ENCODE measurements at regions not wholly inside any gene's neighbourhood (a gene's known extent, or its start where the extent isn't known, plus 50 kb on each side); places are given as distances from the start of the nearest gene placed in this dataset.

GRCh38 chr2:107278672-107279071 lies 392.7 kb upstream of the ST6GAL2 start:
- no peak overlapping the region for H3K4me3 ChIP-seq (ENCODE audit: low read length)
- DNase-seq (ENCODE audit: low read depth) = no peak
- H3K9me3 ChIP-seq (ENCODE audit: control insufficient read depth, low read length) = no peaks in the 10 kb centered on the region
- H3K36me3 ChIP-seq (ENCODE audit: control insufficient read depth, insufficient read depth, low read length, severe bottlenecking) = no peaks in the 10 kb centered on the region
- H3K9ac ChIP-seq (ENCODE audit: low read length) = no peak overlapping the region
- no peaks in the 10 kb centered on the region for H3K27me3 ChIP-seq (replicated peaks; ENCODE audit: control insufficient read depth, insufficient read depth, low read length)
- peaks cover 20% of the 10 kb centered on the region for H3K4me1 ChIP-seq (ENCODE audit: control insufficient read depth, insufficient read depth, low read length)

GRCh38 chr2:107281637-107282036 lies 395.7 kb upstream of the ST6GAL2 start:
- Histone ChIP-seq H3K4me1 (ENCODE audit: control insufficient read depth, insufficient read depth, low read length) (peaks cover 27% of the 10 kb centered on the region), H3K4me3 (ENCODE audit: low read length) (no peak overlapping the region), H3K27me3 (replicated peaks; ENCODE audit: control insufficient read depth, insufficient read depth, low read length) (no peaks in the 10 kb centered on the region), H3K9ac (ENCODE audit: low read length) (no peak overlapping the region), H3K36me3 (ENCODE audit: control insufficient read depth, insufficient read depth, low read length, severe bottlenecking) (no peaks in the 10 kb centered on the region), H3K9me3 (ENCODE audit: control insufficient read depth, low read length) (no peaks in the 10 kb centered on the region)
- DNase-seq (ENCODE audit: low read depth) = no peak

GRCh38 chr2:107282135-107282534 lies 396.2 kb upstream of the ST6GAL2 start:
- no peaks in the 10 kb centered on the region for H3K9me3 ChIP-seq (ENCODE audit: control insufficient read depth, low read length)
- H3K36me3 ChIP-seq (ENCODE audit: control insufficient read depth, insufficient read depth, low read length, severe bottlenecking) = no peaks in the 10 kb centered on the region
- no peak overlapping the region for H3K4me3 ChIP-seq (ENCODE audit: low read length)
- no peaks in the 10 kb centered on the region for H3K27me3 ChIP-seq (replicated peaks; ENCODE audit: control insufficient read depth, insufficient read depth, low read length)
- DNase-seq (ENCODE audit: low read depth) = no peak
- H3K9ac ChIP-seq (ENCODE audit: low read length) = no peak overlapping the region
- H3K4me1 ChIP-seq (ENCODE audit: control insufficient read depth, insufficient read depth, low read length) = peaks cover 27% of the 10 kb centered on the region

GRCh38 chr2:107285621-107286299 lies 399.8 kb upstream of the ST6GAL2 start:
- H3K4me3 ChIP-seq (ENCODE audit: low read length) = no peak overlapping the region
- no peaks in the 10 kb centered on the region for H3K36me3 ChIP-seq (ENCODE audit: control insufficient read depth, insufficient read depth, low read length, severe bottlenecking)
- peaks cover 7% of the 10 kb centered on the region for H3K27me3 ChIP-seq (replicated peaks; ENCODE audit: control insufficient read depth, insufficient read depth, low read length)
- no peaks in the 10 kb centered on the region for H3K9me3 ChIP-seq (ENCODE audit: control insufficient read depth, low read length)
- H3K4me1 ChIP-seq (ENCODE audit: control insufficient read depth, insufficient read depth, low read length) = peaks cover 27% of the 10 kb centered on the region
- no peak for DNase-seq (ENCODE audit: low read depth)
- H3K9ac ChIP-seq (ENCODE audit: low read length) = no peak overlapping the region

- H3K9ac ChIP-seq (ENCODE audit: low read length) = no peak overlapping the region
- no peak overlapping the region for H3K4me3 ChIP-seq (ENCODE audit: low read length)
Observed at GRCh38 chr2:107290041-107290440, 404.1 kb upstream of the ST6GAL2 start.

GRCh38 chr2:107303964-107304363 lies 418.0 kb upstream of the ST6GAL2 start:
- Histone ChIP-seq H3K9ac (ENCODE audit: low read length) (no peak overlapping the region), H3K4me1 (ENCODE audit: control insufficient read depth, insufficient read depth, low read length) (no peaks in the 10 kb centered on the region), H3K36me3 (ENCODE audit: control insufficient read depth, insufficient read depth, low read length, severe bottlenecking) (no peaks in the 10 kb centered on the region), H3K27me3 (replicated peaks; ENCODE audit: control insufficient read depth, insufficient read depth, low read length) (no peaks in the 10 kb centered on the region), H3K4me3 (ENCODE audit: low read length) (no peak overlapping the region), H3K9me3 (ENCODE audit: control insufficient read depth, low read length) (no peaks in the 10 kb centered on the region)
- DNase-seq (ENCODE audit: low read depth) = no peak

More at GRCh38 chr2:107290041-107290440, 404.1 kb upstream of the ST6GAL2 start:
- Histone ChIP-seq H3K4me1 (ENCODE audit: control insufficient read depth, insufficient read depth, low read length) (no peaks in the 10 kb centered on the region), H3K27me3 (replicated peaks; ENCODE audit: control insufficient read depth, insufficient read depth, low read length) (peaks cover 7% of the 10 kb centered on the region), H3K36me3 (ENCODE audit: control insufficient read depth, insufficient read depth, low read length, severe bottlenecking) (no peaks in the 10 kb centered on the region), H3K9me3 (ENCODE audit: control insufficient read depth, low read length) (no peaks in the 10 kb centered on the region)
- DNase-seq (ENCODE audit: low read depth) = no peak

GRCh38 chr2:107305966-107306365 lies 420.0 kb upstream of the ST6GAL2 start:
- Histone ChIP-seq H3K27me3 (replicated peaks; ENCODE audit: control insufficient read depth, insufficient read depth, low read length) (no peaks in the 10 kb centered on the region), H3K4me1 (ENCODE audit: control insufficient read depth, insufficient read depth, low read length) (no peaks in the 10 kb centered on the region), H3K36me3 (ENCODE audit: control insufficient read depth, insufficient read depth, low read length, severe bottlenecking) (no peaks in the 10 kb centered on the region), H3K4me3 (ENCODE audit: low read length) (no peak overlapping the region), H3K9me3 (ENCODE audit: control insufficient read depth, low read length) (no peaks in the 10 kb centered on the region), H3K9ac (ENCODE audit: low read length) (no peak overlapping the region)
- no peak for DNase-seq (ENCODE audit: low read depth)

GRCh38 chr2:107306881-107307280 lies 420.9 kb upstream of the ST6GAL2 start:
- Histone ChIP-seq H3K4me1 (ENCODE audit: control insufficient read depth, insufficient read depth, low read length) (no peaks in the 10 kb centered on the region), H3K9me3 (ENCODE audit: control insufficient read depth, low read length) (no peaks in the 10 kb centered on the region), H3K9ac (ENCODE audit: low read length) (no peak overlapping the region), H3K4me3 (ENCODE audit: low read length) (no peak overlapping the region), H3K27me3 (replicated peaks; ENCODE audit: control insufficient read depth, insufficient read depth, low read length) (no peaks in the 10 kb centered on the region), H3K36me3 (ENCODE audit: control insufficient read depth, insufficient read depth, low read length, severe bottlenecking) (no peaks in the 10 kb centered on the region)
- no peak for DNase-seq (ENCODE audit: low read depth)

GRCh38 chr2:107308835-107309234 lies 422.9 kb upstream of the ST6GAL2 start:
- Histone ChIP-seq H3K27me3 (replicated peaks; ENCODE audit: control insufficient read depth, insufficient read depth, low read length) (no peaks in the 10 kb centered on the region), H3K9me3 (ENCODE audit: control insufficient read depth, low read length) (no peaks in the 10 kb centered on the region), H3K4me1 (ENCODE audit: control insufficient read depth, insufficient read depth, low read length) (no peaks in the 10 kb centered on the region), H3K36me3 (ENCODE audit: control insufficient read depth, insufficient read depth, low read length, severe bottlenecking) (no peaks in the 10 kb centered on the region), H3K9ac (ENCODE audit: low read length) (no peak overlapping the region), H3K4me3 (ENCODE audit: low read length) (no peak overlapping the region)
- no peak for DNase-seq (ENCODE audit: low read depth)

GRCh38 chr2:107312240-107312639 lies 426.3 kb upstream of the ST6GAL2 start:
- Histone ChIP-seq H3K9me3 (ENCODE audit: control insufficient read depth, low read length) (no peaks in the 10 kb centered on the region), H3K27me3 (replicated peaks; ENCODE audit: control insufficient read depth, insufficient read depth, low read length) (no peaks in the 10 kb centered on the region), H3K4me3 (ENCODE audit: low read length) (no peak overlapping the region), H3K36me3 (ENCODE audit: control insufficient read depth, insufficient read depth, low read length, severe bottlenecking) (no peaks in the 10 kb centered on the region), H3K4me1 (ENCODE audit: control insufficient read depth, insufficient read depth, low read length) (no peaks in the 10 kb centered on the region), H3K9ac (ENCODE audit: low read length) (no peak overlapping the region)
- no peak for DNase-seq (ENCODE audit: low read depth)

GRCh38 chr2:107313316-107313715 lies 427.3 kb upstream of the ST6GAL2 start:
- Histone ChIP-seq H3K36me3 (ENCODE audit: control insufficient read depth, insufficient read depth, low read length, severe bottlenecking) (no peaks in the 10 kb centered on the region), H3K9ac (ENCODE audit: low read length) (no peak overlapping the region), H3K9me3 (ENCODE audit: control insufficient read depth, low read length) (no peaks in the 10 kb centered on the region), H3K4me3 (ENCODE audit: low read length) (no peak overlapping the region), H3K27me3 (replicated peaks; ENCODE audit: control insufficient read depth, insufficient read depth, low read length) (no peaks in the 10 kb centered on the region), H3K4me1 (ENCODE audit: control insufficient read depth, insufficient read depth, low read length) (no peaks in the 10 kb centered on the region)
- DNase-seq (ENCODE audit: low read depth) = no peak

- Histone ChIP-seq H3K9ac (ENCODE audit: low read length) (no peak overlapping the region), H3K36me3 (ENCODE audit: control insufficient read depth, insufficient read depth, low read length, severe bottlenecking) (no peaks in the 10 kb centered on the region), H3K4me3 (ENCODE audit: low read length) (no peak overlapping the region), H3K27me3 (replicated peaks; ENCODE audit: control insufficient read depth, insufficient read depth, low read length) (peaks cover 14% of the 10 kb centered on the region), H3K9me3 (ENCODE audit: control insufficient read depth, low read length) (no peaks in the 10 kb centered on the region), H3K4me1 (ENCODE audit: control insufficient read depth, insufficient read depth, low read length) (peaks cover 7% of the 10 kb centered on the region)
- no peak for DNase-seq (ENCODE audit: low read depth)
Observed at GRCh38 chr2:107320881-107321280, 434.9 kb upstream of the ST6GAL2 start.
